ENCODE measurements at regions not wholly inside any gene's neighbourhood (a gene's known extent, or its start where the extent isn't known, plus 50 kb on each side); places are given as distances from the start of the nearest gene placed in this dataset.

GRCh38 chr10:83957168-83957947 is 182.0 kb upstream of the GHITM start:
- DNase-seq (ENCODE audit: low spot score): no peak
- no peak for ATAC-seq (ENCODE audit: low FRiP score)
- TF ChIP-seq CTCF (IDR thresholded peaks at IDR 0.05): no peak

- no peak for DNase-seq (ENCODE audit: low spot score)
- no peak for ATAC-seq (ENCODE audit: low FRiP score)
- TF ChIP-seq CTCF (IDR thresholded peaks at IDR 0.05): no peak
Measured at GRCh38 chr10:83959328-83959727, 180.0 kb upstream of the GHITM start.

- no peak for DNase-seq (ENCODE audit: low spot score)
- TF ChIP-seq CTCF (IDR thresholded peaks at IDR 0.05): no peak
- no peak for ATAC-seq (ENCODE audit: low FRiP score)
Measured at GRCh38 chr10:83960125-83960524, 179.2 kb upstream of the GHITM start.

- ATAC-seq (ENCODE audit: low FRiP score): no peak
- TF ChIP-seq CTCF (IDR thresholded peaks at IDR 0.05): no peak
- DNase-seq (ENCODE audit: low spot score): no peak
Measured at GRCh38 chr10:83961620-83962019, 177.7 kb upstream of the GHITM start.

- no peak for TF ChIP-seq CTCF (IDR thresholded peaks at IDR 0.05)
- DNase-seq (ENCODE audit: low spot score) (no peak), ATAC-seq (ENCODE audit: low FRiP score) (no peak)
Measured at GRCh38 chr10:83963446-83963845, 175.9 kb upstream of the GHITM start.

- no peak for TF ChIP-seq CTCF (IDR thresholded peaks at IDR 0.05)
- ATAC-seq (ENCODE audit: low FRiP score) (no peak), DNase-seq (ENCODE audit: low spot score) (no peak)
Measured at GRCh38 chr10:83965473-83965872, 173.8 kb upstream of the GHITM start.

- DNase-seq (ENCODE audit: low spot score) (no peak), ATAC-seq (ENCODE audit: low FRiP score) (no peak)
- TF ChIP-seq CTCF (IDR thresholded peaks at IDR 0.05): no peak
Measured at GRCh38 chr10:83968052-83968451, 171.3 kb upstream of the GHITM start.
